VCaP (cell line): ENCODE measurements at regions not wholly inside any gene's neighbourhood (a gene's known extent, or its start where the extent isn't known, plus 50 kb on each side); places are given as distances from the start of the nearest gene placed in this dataset.
"Not testable (repeated sequence)": the region's sequence is repeated elsewhere in the genome, so short reads cannot be mapped to it uniquely, and the experiment has no call there.

Source experiments
- H3K27ac ChIP-seq: fragments of 450-650 bp; 2 replicates; pipeline ENCODE4 v1.5.1; 2017
- CTCF ChIP-seq: fragments of 450-650 bp; conservative IDR thresholded peaks from 2 replicates; pipeline ENCODE4 v1.5.1; 2017; ENCODE audit warnings: mild to moderate bottlenecking, moderate library complexity

GRCh38 chr6:86715676-86716075, 221.7 kb upstream of the HTR1E start:
- TF ChIP-seq CTCF: no peak
- H3K27ac ChIP-seq: no peak overlapping the region

GRCh38 chr6:86712039-86712438, 225.3 kb upstream of the HTR1E start:
- no peak overlapping the region for H3K27ac ChIP-seq
- no peak for TF ChIP-seq CTCF

- no peak overlapping the region for H3K27ac ChIP-seq
- no peak for TF ChIP-seq CTCF
These were observed 229.7 kb upstream of the HTR1E start for GRCh38 chr6:86707545-86708120.

GRCh38 chr6:86706449-86706848, 230.9 kb upstream of the HTR1E start:
- peak; percentile 15; the same call in 1 of the 2 replicates for TF ChIP-seq CTCF

GRCh38 chr6:86701228-86701627, 236.1 kb upstream of the HTR1E start:
- not testable (repeated sequence) for H3K27ac ChIP-seq

More at GRCh38 chr6:86706449-86706848, 230.9 kb upstream of the HTR1E start:
- no peak overlapping the region for H3K27ac ChIP-seq

- no peak overlapping the region for H3K27ac ChIP-seq
- no peak for TF ChIP-seq CTCF
These were observed 250.8 kb upstream of the HTR1E start for GRCh38 chr6:86686496-86686895.

GRCh38 chr6:86685230-86685797, 252.0 kb upstream of the HTR1E start:
- TF ChIP-seq CTCF: no peak
- H3K27ac ChIP-seq: no peak overlapping the region

- H3K27ac ChIP-seq: no peak overlapping the region
- no peak for TF ChIP-seq CTCF
These were observed 254.0 kb upstream of the HTR1E start for GRCh38 chr6:86683132-86683908.
